ENCODE measurements at regions not wholly inside any gene's neighbourhood (a gene's known extent, or its start where the extent isn't known, plus 50 kb on each side); places are given as distances from the start of the nearest gene placed in this dataset.
A peak's percentile ranks its signal among the peaks of the same experiment; 100 is the strongest.

DNA sequence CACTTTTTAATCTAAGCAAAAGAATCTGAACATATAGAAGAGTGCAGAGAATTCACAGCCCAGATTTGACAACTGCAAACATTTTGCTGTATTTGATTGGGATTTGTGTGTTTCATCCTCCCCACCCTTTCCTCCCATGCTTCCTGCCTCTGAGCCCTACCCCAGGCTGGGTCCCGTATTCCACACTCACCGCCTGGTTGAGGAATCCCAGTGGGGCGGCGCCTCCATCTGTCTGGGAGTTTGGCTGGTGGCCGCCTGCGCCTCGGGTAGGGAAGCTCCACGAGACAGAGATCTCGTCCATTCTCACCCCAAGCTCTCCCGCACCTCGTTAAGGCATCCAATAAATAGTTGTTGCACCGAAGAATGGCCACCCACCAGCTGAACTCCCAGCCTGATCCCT, 70.7 kb upstream of the SLC22A11 start:
- Histone ChIP-seq H3K9ac (ENCODE audit: low read length) (no peak overlapping the region), H2AFZ (ENCODE audit: low read length) (no peak overlapping the region), H3K4me1 (ENCODE audit: low read length) (no peaks in the 10 kb centered on the region), H3K79me2 (ENCODE audit: low read length) (no peaks in the 10 kb centered on the region), H3K27ac (ENCODE audit: low read length) (no peak overlapping the region), H3K36me3 (replicated peaks; ENCODE audit: insufficient read depth, low read length) (no peaks in the 10 kb centered on the region), H3K9me3 (replicated peaks; ENCODE audit: insufficient read depth, low read length) (no peaks in the 10 kb centered on the region), H3K4me3 (ENCODE audit: low read length) (no peak overlapping the region), H4K20me1 (ENCODE audit: insufficient read depth, low read length) (no peaks in the 10 kb centered on the region), H3F3A (ENCODE audit: insufficient read depth, low read length) (no peaks in the 10 kb centered on the region), H3K4me2 (ENCODE audit: low read depth, low read length) (no peak overlapping the region), H3K27me3 (replicated peaks; ENCODE audit: insufficient read depth, low read length) (peaks cover 92% of the 10 kb centered on the region), H3K9me2 (replicated peaks; ENCODE audit: insufficient read depth, low read length) (no peaks in the 10 kb centered on the region)
- no peak for DNase-seq
- no peak for TF ChIP-seq EZH2 (optimal IDR thresholded peaks at IDR 0.05; ENCODE audit: low read depth, low read length)
- TF ChIP-seq CTCF (IDR thresholded peaks at IDR 0.05; ENCODE audit: low read length) = no peak
- TF ChIP-seq EZH2phosphoT487 (IDR thresholded peaks at IDR 0.05; ENCODE audit: low read length) = no peak

DNA sequence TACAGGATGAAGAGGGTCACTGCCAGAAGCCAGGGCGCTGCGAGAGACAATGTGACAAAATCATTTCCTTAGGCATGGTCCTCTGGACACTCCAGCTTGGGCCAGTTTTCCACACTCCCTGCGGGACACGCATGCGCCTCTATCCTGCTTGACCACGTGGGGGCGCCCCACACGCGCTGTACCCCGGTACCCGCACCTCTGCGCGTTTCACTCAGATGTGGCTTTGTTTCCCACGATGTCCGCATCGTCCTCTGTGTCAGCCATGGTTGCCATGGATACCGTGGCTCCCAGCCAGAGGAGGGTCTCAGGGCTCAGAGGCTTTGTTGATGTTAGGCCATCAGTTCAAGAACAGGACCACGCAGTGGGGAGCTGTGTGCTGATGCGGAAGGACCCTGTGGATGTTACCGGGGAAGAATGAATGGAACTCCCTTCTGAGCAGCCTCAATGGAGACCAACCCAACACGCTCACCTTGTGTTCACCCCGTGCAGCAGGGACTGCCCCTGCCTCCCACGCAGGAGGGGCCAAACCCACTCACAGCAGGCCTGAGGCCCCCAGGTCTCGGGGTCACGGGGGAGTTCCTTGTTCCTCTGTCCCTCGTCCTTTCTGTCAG, 65.8 kb upstream of the SLC22A11 start:
- Histone ChIP-seq H3K9ac (ENCODE audit: low read length) (no peak overlapping the region), H3F3A (ENCODE audit: insufficient read depth, low read length) (no peaks in the 10 kb centered on the region), H3K79me2 (ENCODE audit: low read length) (no peaks in the 10 kb centered on the region), H3K27ac (ENCODE audit: low read length) (no peak overlapping the region), H3K4me1 (ENCODE audit: low read length) (no peaks in the 10 kb centered on the region), H3K36me3 (replicated peaks; ENCODE audit: insufficient read depth, low read length) (no peaks in the 10 kb centered on the region), H3K4me2 (ENCODE audit: low read depth, low read length) (no peak overlapping the region), H3K9me2 (replicated peaks; ENCODE audit: insufficient read depth, low read length) (no peaks in the 10 kb centered on the region), H4K20me1 (ENCODE audit: insufficient read depth, low read length) (no peaks in the 10 kb centered on the region), H3K9me3 (replicated peaks; ENCODE audit: insufficient read depth, low read length) (no peaks in the 10 kb centered on the region), H3K27me3 (replicated peaks; ENCODE audit: insufficient read depth, low read length) (peaks cover 98% of the 10 kb centered on the region), H2AFZ (ENCODE audit: low read length) (no peak overlapping the region), H3K4me3 (ENCODE audit: low read length) (no peak overlapping the region)
- no peak for TF ChIP-seq EZH2phosphoT487 (IDR thresholded peaks at IDR 0.05; ENCODE audit: low read length)
- peak; percentile 66 for TF ChIP-seq CTCF (IDR thresholded peaks at IDR 0.05; ENCODE audit: low read length)
- no peak for TF ChIP-seq EZH2 (optimal IDR thresholded peaks at IDR 0.05; ENCODE audit: low read depth, low read length)
- no peak for DNase-seq

DNA sequence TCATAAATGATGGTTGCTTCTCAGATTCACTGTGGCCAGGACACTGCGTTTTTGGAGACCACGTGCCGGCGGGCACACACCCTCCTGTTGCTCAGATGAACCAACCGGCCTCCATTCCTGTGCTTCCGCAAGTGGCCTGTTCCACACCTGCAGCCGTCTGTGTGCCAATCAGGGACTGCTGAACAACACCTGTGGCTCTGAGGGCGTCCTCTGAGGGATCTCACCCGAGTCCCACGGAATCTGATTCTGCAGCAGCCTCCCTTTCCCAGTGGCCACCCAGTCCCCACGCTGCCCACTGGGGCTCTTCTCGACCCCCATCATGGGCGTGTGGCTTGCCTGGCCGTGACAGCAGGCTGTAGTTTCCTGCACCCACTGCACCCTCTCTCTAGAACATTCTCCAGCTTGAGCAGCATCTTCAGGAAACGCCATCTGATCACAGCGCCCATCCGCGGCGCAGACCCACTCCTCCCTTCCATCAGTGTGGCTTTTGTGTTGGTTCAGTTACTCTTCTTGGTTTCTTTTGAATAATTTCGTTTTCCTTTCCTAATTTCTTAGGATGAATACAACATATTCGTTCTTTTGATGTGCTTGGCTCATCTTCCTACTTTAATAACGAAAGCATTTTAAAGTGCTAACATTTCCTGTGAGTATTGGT, 65.1 kb upstream of the SLC22A11 start:
- no peak overlapping the region for H3K4me3 ChIP-seq (ENCODE audit: low read length)

More for the DNA sequence above, 65.1 kb upstream of the SLC22A11 start:
- TF ChIP-seq CTCF (IDR thresholded peaks at IDR 0.05; ENCODE audit: low read length) (no peak), EZH2phosphoT487 (IDR thresholded peaks at IDR 0.05; ENCODE audit: low read length) (no peak), EZH2 (optimal IDR thresholded peaks at IDR 0.05; ENCODE audit: low read depth, low read length) (no peak)
- Histone ChIP-seq H3K9me3 (replicated peaks; ENCODE audit: insufficient read depth, low read length) (no peaks in the 10 kb centered on the region), H3K36me3 (replicated peaks; ENCODE audit: insufficient read depth, low read length) (no peaks in the 10 kb centered on the region), H3K9ac (ENCODE audit: low read length) (no peak overlapping the region), H3K4me2 (ENCODE audit: low read depth, low read length) (no peak overlapping the region), H3F3A (ENCODE audit: insufficient read depth, low read length) (no peaks in the 10 kb centered on the region), H4K20me1 (ENCODE audit: insufficient read depth, low read length) (no peaks in the 10 kb centered on the region), H3K27me3 (replicated peaks; ENCODE audit: insufficient read depth, low read length) (peaks cover 96% of the 10 kb centered on the region), H3K4me1 (ENCODE audit: low read length) (no peaks in the 10 kb centered on the region), H3K27ac (ENCODE audit: low read length) (no peak overlapping the region), H3K79me2 (ENCODE audit: low read length) (no peaks in the 10 kb centered on the region), H2AFZ (ENCODE audit: low read length) (no peak overlapping the region), H3K9me2 (replicated peaks; ENCODE audit: insufficient read depth, low read length) (no peaks in the 10 kb centered on the region)
- DNase-seq = no peak

Measured in MM.1S (cell line).